ENCODE measurements at regions not wholly inside any gene's neighbourhood (a gene's known extent, or its start where the extent isn't known, plus 50 kb on each side); places are given as distances from the start of the nearest gene placed in this dataset.
"Not testable (repeated sequence)": the region's sequence is repeated elsewhere in the genome, so short reads cannot be mapped to it uniquely, and the experiment has no call there.

DNA sequence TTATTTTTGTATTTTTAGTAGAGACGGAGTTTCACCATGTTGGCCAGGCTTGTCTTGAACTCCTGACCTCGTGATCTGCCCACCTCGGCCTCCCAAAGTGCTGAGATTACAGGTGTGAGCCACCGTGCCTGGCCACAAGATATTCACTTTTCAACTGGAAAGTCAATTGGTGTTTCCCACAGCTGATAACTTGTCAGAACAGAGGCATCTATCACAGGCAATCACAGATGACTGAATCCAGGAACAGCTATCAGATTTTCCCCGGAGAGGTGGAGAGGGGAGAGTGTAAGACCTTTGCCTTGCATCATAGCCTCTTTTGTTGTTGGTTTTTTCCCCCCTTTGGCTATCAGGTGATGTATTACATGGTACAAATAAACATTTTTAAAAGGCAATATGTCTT is 84.5 kb downstream of the GADD45G start:
- not testable (repeated sequence) for DNase-seq (ENCODE audit: low read depth, low spot score); H3K27ac ChIP-seq

DNA sequence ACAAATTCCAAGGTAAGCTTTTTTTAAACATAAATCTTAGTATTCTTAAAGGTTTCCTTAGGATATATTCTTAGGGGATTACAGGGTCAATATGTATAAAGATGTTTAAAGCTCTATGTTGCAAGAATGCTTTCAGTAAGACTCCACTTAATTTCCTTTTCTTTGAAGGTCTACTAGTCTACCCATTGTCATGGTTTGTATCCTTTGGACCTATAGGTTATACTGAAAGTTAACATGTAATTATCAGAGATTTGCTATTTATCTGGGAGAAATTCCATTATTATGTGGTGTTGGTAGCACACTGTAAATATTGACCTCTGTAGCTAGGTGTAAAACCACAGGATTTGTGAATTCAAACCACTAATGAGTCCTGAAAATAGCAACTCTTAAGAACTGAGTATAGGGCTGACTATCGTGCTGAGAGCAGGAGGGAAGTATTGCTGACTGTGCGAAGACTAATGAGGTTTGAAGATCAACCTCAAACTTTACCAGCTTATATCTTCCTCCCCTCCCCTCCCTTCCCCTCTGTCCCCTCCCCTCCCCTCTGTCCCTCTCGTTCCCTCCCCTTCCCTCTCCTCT is 85.6 kb downstream of the GADD45G start:
- H3K27ac ChIP-seq: no peak overlapping the region
- DNase-seq (ENCODE audit: low read depth, low spot score): no peak

- DNase-seq (ENCODE audit: low read depth, low spot score): no peak
- H3K27ac ChIP-seq: no peak overlapping the region
Measured at GRCh38 chr9:89695441-89695891, 90.7 kb downstream of the GADD45G start.

DNA sequence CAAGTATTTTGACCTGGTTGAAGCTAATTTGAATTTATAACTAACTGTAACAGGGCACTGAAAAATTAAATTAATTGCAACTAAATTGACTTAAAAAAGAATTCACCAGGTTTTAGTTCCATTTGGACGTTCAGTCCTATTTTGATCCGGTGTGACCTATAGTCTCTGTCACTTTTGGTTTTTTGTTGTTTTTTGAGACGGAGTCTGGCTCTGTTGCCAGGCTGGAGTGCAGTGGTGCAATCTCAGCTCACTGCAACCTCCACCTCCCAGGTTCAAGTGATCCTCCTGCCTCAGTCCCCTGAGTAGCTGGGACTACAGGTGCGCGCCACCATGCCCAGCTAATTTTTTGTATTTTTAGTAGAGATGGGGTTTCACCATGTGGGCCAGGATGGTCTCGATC is 91.2 kb downstream of the GADD45G start:
- not testable (repeated sequence) for DNase-seq (ENCODE audit: low read depth, low spot score); H3K27ac ChIP-seq

GRCh38 chr9:89696780-89697179 is 92.0 kb downstream of the GADD45G start:
- no peak overlapping the region for H3K27ac ChIP-seq
- no peak for DNase-seq (ENCODE audit: low read depth, low spot score)

DNA sequence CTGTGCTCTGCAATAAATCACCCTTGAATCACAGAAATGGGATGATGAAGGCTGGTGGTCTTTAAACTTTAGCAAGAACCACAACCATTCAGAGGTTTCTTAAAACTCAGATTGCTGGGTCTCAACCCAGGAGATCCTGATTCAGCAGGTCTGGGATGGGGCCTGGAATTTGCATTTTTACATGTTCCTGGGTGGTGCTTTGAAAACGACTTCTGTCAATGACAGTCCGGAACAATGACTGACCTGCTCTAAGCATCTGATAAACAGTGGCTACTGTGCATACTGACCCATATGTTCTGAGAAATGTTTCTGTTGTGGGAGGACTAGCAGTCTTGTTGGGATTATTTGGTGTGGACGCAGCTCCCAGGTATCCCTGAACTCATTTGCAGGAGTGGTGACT is 92.7 kb downstream of the GADD45G start:
- no peak overlapping the region for H3K27ac ChIP-seq

GRCh38 chr9:89698411-89699005 is 93.7 kb downstream of the GADD45G start:
- no peak overlapping the region for H3K27ac ChIP-seq
- no peak for DNase-seq (ENCODE audit: low read depth, low spot score)

More for the DNA sequence above, 92.7 kb downstream of the GADD45G start:
- no peak for DNase-seq (ENCODE audit: low read depth, low spot score)

DNA sequence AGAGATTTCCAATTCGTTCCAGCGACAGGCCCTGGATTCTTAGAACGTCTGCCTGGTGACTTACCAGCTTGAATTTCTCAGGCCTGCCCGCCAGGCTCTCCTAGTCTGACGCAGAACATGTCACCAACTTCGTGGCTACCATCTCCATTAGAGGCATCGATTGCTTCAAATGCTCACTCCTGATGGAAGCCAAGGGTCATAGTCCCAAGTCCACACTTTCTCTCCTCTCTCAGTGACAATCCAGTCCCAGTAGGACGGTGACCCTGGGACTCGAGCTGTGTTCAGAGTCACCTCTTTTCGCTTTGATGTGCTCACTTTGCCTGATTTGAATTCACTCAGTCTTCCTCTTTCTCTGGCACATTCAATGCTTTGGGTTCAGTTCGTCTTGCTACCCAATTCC is 94.8 kb downstream of the GADD45G start:
- H3K27ac ChIP-seq: no peak overlapping the region
- no peak for DNase-seq (ENCODE audit: low read depth, low spot score)

DNA sequence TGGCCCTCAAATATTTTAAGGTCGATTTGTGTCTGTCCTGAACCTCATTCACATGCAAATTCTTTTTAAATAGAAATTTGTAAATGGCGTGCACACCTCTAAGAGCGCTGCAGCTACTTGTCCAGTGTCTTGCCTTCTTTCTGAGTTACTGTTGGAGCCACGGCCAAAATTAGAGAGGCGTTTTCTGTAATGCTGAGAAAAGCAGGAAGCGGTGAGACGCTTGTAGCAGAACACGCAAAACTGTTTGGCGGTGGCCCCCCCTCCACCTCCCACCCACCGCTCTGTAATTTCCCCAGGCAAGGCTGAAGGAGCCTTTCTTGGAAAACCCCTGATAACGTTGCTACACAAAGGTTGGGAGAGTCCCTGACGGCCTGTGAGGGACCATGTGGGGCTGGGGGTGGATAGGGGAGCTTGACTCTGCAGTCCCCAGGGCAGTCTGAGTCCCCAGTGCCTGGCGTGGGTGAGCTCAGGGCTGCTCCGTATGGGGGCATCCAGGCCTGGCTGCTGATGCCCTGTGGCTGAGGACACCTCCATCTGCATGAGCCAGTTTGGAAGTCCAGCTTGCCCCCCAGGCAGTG is 96.5 kb downstream of the GADD45G start:
- no peak for DNase-seq (ENCODE audit: low read depth, low spot score)
- H3K27ac ChIP-seq: no peak overlapping the region

DNA sequence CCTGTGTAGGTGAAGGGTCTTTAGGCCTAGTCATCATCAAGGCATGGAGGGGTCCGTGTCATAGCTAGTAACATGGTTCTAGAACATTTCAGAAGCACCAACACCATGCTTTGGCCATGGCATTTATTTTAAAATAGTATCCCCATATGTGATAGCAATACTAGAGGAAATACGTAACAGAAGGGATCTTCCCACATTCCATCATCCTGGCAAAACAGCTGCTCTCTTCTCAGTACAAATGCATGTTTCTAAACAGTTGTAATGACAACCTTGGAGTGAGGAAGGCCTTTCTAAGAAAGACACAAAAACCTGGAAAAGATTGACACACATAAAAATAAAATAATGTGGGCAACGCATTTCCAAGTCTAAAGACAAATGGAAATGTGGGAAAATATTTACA is 97.6 kb downstream of the GADD45G start:
- H3K27ac ChIP-seq: no peak overlapping the region
- no peak for DNase-seq (ENCODE audit: low read depth, low spot score)

GRCh38 chr9:89705651-89706050 is 100.8 kb downstream of the GADD45G start:
- DNase-seq (ENCODE audit: low read depth, low spot score): no peak
- H3K27ac ChIP-seq: no peak overlapping the region

- DNase-seq (ENCODE audit: low read depth, low spot score): no peak
- no peak overlapping the region for H3K27ac ChIP-seq
Measured at GRCh38 chr9:89706086-89706485, 101.3 kb downstream of the GADD45G start.

GRCh38 chr9:89706731-89707191 is 101.9 kb downstream of the GADD45G start:
- no peak for DNase-seq (ENCODE audit: low read depth, low spot score)

DNA sequence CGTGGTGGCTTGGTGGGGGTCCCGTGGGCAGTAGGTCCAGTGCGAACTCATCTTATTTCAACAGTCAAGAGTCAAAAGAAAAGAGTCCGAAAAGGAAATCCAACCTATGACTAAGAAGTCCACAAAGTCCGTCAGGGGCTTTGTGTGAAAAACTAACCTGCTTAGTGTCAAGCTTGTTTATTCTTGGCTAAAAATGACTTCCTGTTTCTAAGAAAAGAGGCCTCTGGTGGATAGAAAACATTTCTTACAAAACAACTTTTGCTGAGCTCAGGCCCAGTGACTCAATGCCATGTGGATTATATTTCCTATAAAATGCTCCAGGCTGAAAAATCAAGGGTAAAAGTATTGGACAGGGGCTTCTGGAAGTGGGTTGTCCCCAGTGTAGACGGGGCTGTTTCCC is 105.9 kb downstream of the GADD45G start:
- no peak overlapping the region for H3K27ac ChIP-seq
- DNase-seq (ENCODE audit: low read depth, low spot score): no peak

More at GRCh38 chr9:89706731-89707191, 101.9 kb downstream of the GADD45G start:
- no peak overlapping the region for H3K27ac ChIP-seq

GRCh38 chr9:89711866-89712265 is 107.1 kb downstream of the GADD45G start:
- H3K27ac ChIP-seq: no peak overlapping the region
- DNase-seq (ENCODE audit: low read depth, low spot score): no peak

DNA sequence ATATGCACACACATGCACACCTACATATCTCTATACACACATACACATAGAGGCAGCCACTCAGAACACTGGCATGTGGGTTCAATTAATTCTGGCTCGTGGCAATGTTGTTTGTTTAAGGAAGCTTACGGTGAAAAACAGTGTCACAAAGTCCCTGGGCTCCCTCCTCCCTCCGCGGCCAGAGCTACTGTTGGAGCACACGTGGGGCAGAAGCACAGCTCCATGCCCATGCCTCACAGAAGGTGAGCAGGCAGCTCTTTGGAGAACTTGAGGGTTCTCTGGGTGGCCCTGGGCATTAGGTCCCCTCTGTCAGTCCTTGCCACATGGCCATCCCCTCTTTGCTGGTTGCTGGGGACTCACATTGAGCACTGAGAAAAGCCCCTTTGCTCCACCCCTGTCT is 107.5 kb downstream of the GADD45G start:
- no peak for DNase-seq (ENCODE audit: low read depth, low spot score)
- H3K27ac ChIP-seq: no peak overlapping the region

DNA sequence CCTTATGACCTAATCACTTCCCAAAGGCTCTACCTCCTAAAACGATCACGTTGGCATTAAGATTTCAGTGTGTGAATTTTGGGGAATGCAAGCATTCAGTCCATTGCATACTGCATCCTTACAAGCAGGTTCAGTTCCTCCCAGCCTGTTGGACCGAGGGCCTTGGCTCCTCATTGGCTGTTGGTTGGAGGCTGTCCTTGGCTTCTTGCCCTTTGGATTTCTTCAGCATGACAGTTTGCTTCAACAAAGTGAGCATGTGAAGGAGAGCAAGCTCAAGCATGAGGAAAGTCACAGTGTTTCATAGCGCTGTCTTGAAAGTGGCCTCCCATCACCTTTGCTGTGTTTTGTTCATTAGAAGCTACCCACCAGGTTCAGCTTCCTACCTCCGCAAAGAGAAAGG is 109.5 kb downstream of the GADD45G start:
- no peak overlapping the region for H3K27ac ChIP-seq
- no peak for DNase-seq (ENCODE audit: low read depth, low spot score)

DNA sequence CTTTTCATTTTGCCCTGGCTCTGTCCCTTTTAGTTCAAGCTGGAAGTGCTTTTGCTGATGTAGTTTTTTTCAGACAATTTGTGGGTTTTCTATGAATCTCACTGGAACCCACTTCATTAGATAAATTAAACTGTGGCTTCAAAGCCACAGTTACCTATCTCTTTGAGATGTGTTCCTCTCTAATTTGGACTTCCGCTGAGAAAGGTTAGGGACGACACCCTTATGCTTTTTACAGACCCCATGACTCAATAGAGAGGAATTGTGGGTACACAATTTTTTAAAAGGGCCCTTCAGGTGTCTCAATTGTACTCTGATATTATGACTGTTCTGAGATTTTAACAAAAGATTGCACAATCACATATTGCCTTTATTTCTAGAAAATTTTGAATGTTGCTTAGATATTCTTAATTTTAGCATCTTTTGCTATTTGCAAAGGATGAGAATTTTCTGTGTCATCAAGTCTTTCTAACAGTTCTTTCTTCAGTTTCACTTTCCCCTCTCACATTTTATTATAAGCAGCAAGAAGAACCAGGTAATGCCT is 110.6 kb downstream of the GADD45G start:
- H3K27ac ChIP-seq: no peak overlapping the region
- no peak for DNase-seq (ENCODE audit: low read depth, low spot score)

- no peak overlapping the region for H3K27ac ChIP-seq
- no peak for DNase-seq (ENCODE audit: low read depth, low spot score)
Measured at GRCh38 chr9:89715881-89716280, 111.1 kb downstream of the GADD45G start.

DNA sequence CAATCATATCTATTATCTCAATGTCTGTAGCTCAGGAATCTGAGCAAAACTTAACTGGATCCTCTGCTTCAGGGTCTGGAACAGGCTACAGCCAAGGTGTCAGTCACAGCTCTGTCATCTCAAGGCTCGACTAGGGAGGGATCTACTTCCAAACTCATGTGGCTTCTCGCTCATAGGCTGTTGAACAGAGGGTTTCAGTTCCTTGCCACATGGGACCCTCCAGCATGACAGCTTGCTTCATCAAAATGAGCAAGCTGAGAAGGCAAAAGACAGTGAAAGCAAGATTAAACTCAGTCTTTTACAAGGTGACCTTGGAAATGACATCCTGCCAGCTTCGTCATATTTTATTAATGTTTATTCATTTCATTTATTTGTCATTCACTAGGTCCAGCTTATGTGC is 111.7 kb downstream of the GADD45G start:
- no peak overlapping the region for H3K27ac ChIP-seq
- no peak for DNase-seq (ENCODE audit: low read depth, low spot score)

DNA sequence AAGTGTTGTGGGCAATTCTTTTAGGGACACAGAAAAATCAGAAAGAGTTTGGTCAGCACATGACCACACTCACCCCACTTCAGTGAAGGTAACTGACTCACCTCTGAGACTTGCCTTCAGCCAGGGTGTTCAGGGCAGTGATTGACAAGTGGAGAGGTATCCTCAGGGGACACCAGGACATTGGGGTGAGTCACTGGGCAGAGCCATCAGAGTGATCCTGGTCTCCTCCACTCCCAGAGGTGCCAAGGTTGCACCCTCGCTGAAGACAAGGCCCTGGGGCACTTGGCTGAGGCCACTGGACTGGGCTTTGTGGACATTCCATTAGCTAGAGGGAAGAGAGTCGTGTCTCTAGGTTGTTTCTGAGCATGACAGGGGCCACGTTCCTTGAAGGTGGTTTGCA is 113.4 kb downstream of the GADD45G start:
- H3K27ac ChIP-seq: no peak overlapping the region
- DNase-seq (ENCODE audit: low read depth, low spot score): no peak

- H3K27ac ChIP-seq: no peak overlapping the region
- DNase-seq (ENCODE audit: low read depth, low spot score): no peak
Measured at GRCh38 chr9:89718651-89719050, 113.8 kb downstream of the GADD45G start.

All from epithelial cell of prostate (primary cell).